ENCODE measurements at regions not wholly inside any gene's neighbourhood (a gene's known extent, or its start where the extent isn't known, plus 50 kb on each side); places are given as distances from the start of the nearest gene placed in this dataset.

DNA sequence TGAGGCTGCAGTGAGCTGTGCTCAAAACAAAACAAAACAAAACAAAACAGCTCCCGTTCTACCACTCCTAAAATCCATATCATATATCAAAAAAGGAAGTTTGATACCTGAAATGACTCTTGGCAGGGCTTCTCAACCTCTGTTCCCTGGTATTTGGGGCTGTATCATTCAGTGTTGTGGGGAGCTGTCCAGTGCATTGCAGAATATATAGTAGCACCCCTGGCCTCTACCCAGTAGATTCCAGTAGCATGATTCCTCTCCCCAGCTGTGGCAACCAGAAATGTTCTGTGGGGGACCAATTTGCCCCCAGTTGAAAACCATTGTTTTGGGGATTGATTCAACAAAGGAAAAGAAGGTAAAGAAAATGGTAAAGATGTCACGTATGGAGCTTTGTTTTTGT lies 238.9 kb downstream of the PRL start:
- DNase-seq, result no peak
- no peaks in the 10 kb centered on the region for H3K4me1 ChIP-seq (ENCODE audit: low read depth)
- no peaks in the 10 kb centered on the region for H3K36me3 ChIP-seq (ENCODE audit: low read depth)
- intact Hi-C loops (cut with DNase I, micrococcal nuclease), result no loop called here
- ATAC-seq, result no peak
- TF ChIP-seq, protein P1, sequence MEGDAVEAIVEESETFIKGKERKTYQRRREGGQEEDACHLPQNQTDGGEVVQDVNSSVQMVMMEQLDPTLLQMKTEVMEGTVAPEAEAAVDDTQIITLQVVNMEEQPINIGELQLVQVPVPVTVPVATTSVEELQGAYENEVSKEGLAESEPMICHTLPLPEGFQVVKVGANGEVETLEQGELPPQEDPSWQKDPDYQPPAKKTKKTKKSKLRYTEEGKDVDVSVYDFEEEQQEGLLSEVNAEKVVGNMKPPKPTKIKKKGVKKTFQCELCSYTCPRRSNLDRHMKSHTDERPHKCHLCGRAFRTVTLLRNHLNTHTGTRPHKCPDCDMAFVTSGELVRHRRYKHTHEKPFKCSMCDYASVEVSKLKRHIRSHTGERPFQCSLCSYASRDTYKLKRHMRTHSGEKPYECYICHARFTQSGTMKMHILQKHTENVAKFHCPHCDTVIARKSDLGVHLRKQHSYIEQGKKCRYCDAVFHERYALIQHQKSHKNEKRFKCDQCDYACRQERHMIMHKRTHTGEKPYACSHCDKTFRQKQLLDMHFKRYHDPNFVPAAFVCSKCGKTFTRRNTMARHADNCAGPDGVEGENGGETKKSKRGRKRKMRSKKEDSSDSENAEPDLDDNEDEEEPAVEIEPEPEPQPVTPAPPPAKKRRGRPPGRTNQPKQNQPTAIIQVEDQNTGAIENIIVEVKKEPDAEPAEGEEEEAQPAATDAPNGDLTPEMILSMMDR (IDR thresholded peaks at IDR 0.05), result no peak
- H3K9me3 ChIP-seq, result no peaks in the 10 kb centered on the region
- no peak overlapping the region for H3K4me3 ChIP-seq

DNA sequence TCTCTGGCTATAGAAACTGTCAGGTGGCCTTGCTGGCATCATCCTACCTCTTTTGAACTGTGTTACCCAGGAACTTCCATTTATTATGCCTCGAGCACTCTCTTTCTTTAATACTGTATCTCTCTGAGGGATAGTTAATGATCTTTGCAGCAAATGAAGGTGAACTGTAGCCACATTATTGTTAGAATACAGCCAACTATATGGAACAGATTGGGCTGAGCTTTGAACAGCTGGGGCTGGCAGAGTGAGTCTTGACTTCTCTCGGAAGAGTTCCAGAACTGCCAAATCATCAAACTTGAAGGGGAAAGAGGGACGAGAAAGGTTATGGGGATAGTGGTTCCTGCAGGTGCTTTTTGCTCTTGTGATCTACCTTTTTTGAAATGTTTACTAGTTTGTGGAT lies 237.7 kb downstream of the PRL start:
- TF ChIP-seq, protein P1 (IDR thresholded peaks at IDR 0.05), result no peak
- no peak for ATAC-seq
- H3K4me1 ChIP-seq (ENCODE audit: low read depth), result no peaks in the 10 kb centered on the region
- no peak overlapping the region for H3K4me3 ChIP-seq
- no peak for DNase-seq
- no peaks in the 10 kb centered on the region for H3K36me3 ChIP-seq (ENCODE audit: low read depth)
- intact Hi-C loops (cut with DNase I, micrococcal nuclease), result no loop called here
- no peaks in the 10 kb centered on the region for H3K9me3 ChIP-seq

DNA sequence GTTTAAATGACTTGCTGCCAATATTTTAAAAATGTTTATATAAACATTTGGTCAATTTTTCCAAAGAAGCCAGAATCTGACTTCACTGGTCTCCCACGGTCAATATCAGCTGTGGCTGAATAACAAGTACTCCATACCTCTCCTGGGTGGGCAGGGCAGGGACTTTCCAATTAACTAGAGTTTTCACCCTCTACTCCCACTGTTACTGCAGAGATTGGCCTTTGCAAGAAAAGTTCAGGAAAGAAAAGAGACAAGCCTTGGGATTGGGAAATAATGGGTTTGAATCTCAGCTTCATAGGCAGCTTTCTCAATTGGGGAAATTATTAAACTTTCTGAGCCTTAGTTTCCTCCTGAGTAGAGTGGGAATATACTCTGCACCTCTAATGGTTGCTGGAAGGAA lies 236.9 kb downstream of the PRL start:
- intact Hi-C loops (cut with DNase I, micrococcal nuclease), result no loop called here
- Histone ChIP-seq H3K4me1 (ENCODE audit: low read depth) (no peaks in the 10 kb centered on the region), H3K36me3 (ENCODE audit: low read depth) (no peaks in the 10 kb centered on the region), H3K9me3 (no peaks in the 10 kb centered on the region), H3K4me3 (no peak overlapping the region)
- ATAC-seq, result no peak
- DNase-seq, result no peak
- TF ChIP-seq, protein P1 (IDR thresholded peaks at IDR 0.05), result no peak

DNA sequence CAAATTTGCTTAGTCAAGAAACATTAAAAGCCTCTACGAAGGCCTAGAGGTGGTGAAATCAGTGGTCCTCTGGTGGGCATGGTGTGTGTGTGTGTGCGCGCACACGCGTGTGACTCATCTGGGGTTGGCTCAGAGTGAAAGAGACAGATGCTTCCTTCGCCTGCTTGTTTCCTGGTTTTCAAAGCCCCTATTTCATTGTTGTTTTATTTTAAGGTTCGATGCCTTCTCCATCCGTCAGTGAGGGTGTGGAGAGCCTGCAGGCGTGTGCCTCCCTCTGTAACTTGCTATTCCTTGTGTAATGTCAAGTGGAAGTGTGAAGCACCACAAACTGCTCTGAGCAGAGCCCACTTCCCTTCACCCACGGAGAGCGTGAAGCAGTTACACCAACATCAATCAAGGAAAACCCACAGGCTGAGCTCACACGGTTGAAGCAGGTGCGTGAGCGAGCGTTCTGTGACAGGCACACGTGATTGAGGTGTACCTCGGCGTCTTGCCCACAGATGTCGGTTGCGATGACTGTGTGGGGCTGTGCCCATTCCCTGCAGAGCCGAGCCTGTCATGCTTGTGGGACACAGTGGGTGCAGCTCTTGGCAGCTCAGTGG lies 233.9 kb downstream of the PRL start:
- ATAC-seq (peak; percentile 31), DNase-seq (peak in 1 of 3 donors; percentile 46)
- Histone ChIP-seq H3K4me1 (ENCODE audit: low read depth) (no peaks in the 10 kb centered on the region), H3K36me3 (ENCODE audit: low read depth) (no peaks in the 10 kb centered on the region), H3K9me3 (no peaks in the 10 kb centered on the region), H3K4me3 (no peak overlapping the region)
- TF ChIP-seq, protein P1 (IDR thresholded peaks at IDR 0.05), result no peak
- intact Hi-C loops (cut with DNase I, micrococcal nuclease), result no loop called here

DNA sequence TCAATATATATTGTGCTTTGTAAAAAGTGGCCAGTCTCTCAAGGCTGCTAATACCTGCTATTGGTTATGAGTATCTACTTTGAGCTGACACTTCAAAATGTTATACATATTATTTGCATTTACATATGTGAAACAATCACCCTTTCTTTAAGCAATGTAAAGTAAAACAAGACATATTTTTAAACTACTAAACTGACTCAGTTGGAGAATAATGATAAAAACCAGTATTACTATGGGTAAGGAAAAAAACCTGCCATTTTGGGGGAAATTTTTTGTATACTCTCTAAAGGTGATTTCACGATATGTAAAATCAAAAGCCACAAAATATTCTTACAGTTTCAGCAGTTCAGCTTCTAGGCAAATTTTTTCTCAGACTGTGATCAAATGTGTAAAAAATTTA lies 232.3 kb downstream of the PRL start:
- TF ChIP-seq, protein P1 (IDR thresholded peaks at IDR 0.05), result no peak
- intact Hi-C loops (cut with DNase I, micrococcal nuclease), result no loop called here

DNA sequence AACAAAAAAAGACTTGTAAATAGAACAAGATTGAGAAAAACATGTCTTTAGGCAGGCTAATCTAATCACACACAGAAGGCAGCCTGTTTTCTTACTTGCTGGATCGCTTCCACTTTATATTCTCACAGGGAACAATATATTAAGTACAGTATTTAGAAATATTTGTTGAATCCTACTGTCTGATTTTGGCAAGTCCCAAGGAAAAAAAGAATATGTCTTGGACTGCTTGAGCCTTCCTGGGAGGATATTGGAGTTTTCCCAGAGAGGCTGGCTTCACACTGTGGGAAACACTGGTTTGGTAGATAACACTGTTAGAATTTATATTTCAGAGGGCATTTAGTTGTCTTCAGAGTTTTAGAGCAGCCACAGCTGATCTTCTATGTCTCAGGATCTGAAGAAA lies 229.7 kb downstream of the PRL start:
- DNase-seq (no peak), ATAC-seq (no peak)
- no peaks in the 10 kb centered on the region for H3K36me3 ChIP-seq (ENCODE audit: low read depth)
- TF ChIP-seq, protein P1 (IDR thresholded peaks at IDR 0.05), result no peak
- no peaks in the 10 kb centered on the region for H3K4me1 ChIP-seq (ENCODE audit: low read depth)
- intact Hi-C loops (cut with DNase I, micrococcal nuclease), result no loop called here
- H3K9me3 ChIP-seq, result no peaks in the 10 kb centered on the region
- no peak overlapping the region for H3K4me3 ChIP-seq

More for the DNA sequence above, 232.3 kb downstream of the PRL start:
- Histone ChIP-seq H3K36me3 (ENCODE audit: low read depth) (no peaks in the 10 kb centered on the region), H3K4me1 (ENCODE audit: low read depth) (no peaks in the 10 kb centered on the region), H3K4me3 (no peak overlapping the region), H3K9me3 (no peaks in the 10 kb centered on the region)
- DNase-seq, result no peak
- no peak for ATAC-seq
